ENCODE measurements at regions not wholly inside any gene's neighbourhood (a gene's known extent, or its start where the extent isn't known, plus 50 kb on each side); places are given as distances from the start of the nearest gene placed in this dataset.

DNA sequence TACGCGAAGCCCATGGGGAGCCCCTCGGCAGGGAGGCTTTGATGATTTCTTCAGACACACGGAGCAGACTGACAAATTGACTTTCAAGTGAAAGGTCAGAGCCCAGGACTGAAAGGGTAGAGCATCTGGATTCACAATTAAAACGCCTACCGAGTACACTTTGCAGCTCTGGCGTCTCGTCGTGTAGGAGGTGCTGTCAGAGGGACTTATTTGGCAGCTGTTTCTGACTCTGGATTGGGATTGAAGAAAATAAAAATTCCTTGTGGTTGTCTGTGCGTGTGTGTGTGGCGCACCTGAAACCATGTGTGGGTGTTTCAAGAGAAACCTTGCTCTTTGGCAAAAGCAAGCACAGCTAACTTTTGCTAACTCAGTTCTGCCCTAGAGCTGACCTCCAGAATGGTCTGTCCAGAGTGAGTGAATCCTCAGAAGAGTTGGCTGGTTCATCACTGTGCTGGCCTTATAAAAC is 348.7 kb downstream of the HLX start:
- TF ChIP-seq CTCF (conservative IDR thresholded peaks at IDR 0.05; ENCODE audit: low read depth, low read length) (no peak), EZH2phosphoT487 (IDR thresholded peaks at IDR 0.05; ENCODE audit: borderline replicate concordance, low read length) (no peak)

All from PC-3 (cell line).